DMS53 treated with DMSO at 0.1 percent for 48 hours (cell line): ENCODE measurements at regions not wholly inside any gene's neighbourhood (a gene's known extent, or its start where the extent isn't known, plus 50 kb on each side); places are given as distances from the start of the nearest gene placed in this dataset.

Source experiments
- DNase-seq: peaks from one replicate; lab custom pipeline; 2025; ENCODE audit not compliant: unreplicated experiment; lab: John Stamatoyannopoulos, UW

GRCh38 chr17:72487731-72488494 is 367.1 kb downstream of the SOX9 start:
- DNase-seq = no peak

GRCh38 chr17:72488555-72489271 is 367.9 kb downstream of the SOX9 start:
- no peak for DNase-seq

- no peak for DNase-seq
These were observed 368.4 kb downstream of the SOX9 start for GRCh38 chr17:72489272-72489641.

GRCh38 chr17:72491102-72491501 is 370.3 kb downstream of the SOX9 start:
- DNase-seq = no peak

- no peak for DNase-seq
These were observed 371.7 kb downstream of the SOX9 start for GRCh38 chr17:72492494-72492893.

GRCh38 chr17:72492941-72493340 is 372.1 kb downstream of the SOX9 start:
- no peak for DNase-seq

GRCh38 chr17:72494566-72494965 is 373.7 kb downstream of the SOX9 start:
- peak; percentile 32 for DNase-seq

GRCh38 chr17:72496461-72496860 is 375.6 kb downstream of the SOX9 start:
- DNase-seq = no peak

- no peak for DNase-seq
These were observed 377.1 kb downstream of the SOX9 start for GRCh38 chr17:72497915-72498314.

GRCh38 chr17:72498364-72499210 is 377.8 kb downstream of the SOX9 start:
- DNase-seq = no peak

GRCh38 chr17:72501404-72502370 is 380.9 kb downstream of the SOX9 start:
- no peak for DNase-seq

GRCh38 chr17:72502371-72503341 is 381.8 kb downstream of the SOX9 start:
- no peak for DNase-seq

- no peak for DNase-seq
These were observed 382.7 kb downstream of the SOX9 start for GRCh38 chr17:72503556-72503955.

- DNase-seq = no peak
These were observed 384.0 kb downstream of the SOX9 start for GRCh38 chr17:72504783-72505182.

- no peak for DNase-seq
These were observed 386.0 kb downstream of the SOX9 start for GRCh38 chr17:72506773-72507172.

- no peak for DNase-seq
These were observed 386.6 kb downstream of the SOX9 start for GRCh38 chr17:72507370-72507769.

- DNase-seq = no peak
These were observed 389.7 kb downstream of the SOX9 start for GRCh38 chr17:72510351-72511016.

- no peak for DNase-seq
These were observed 390.4 kb downstream of the SOX9 start for GRCh38 chr17:72511242-72511641.

GRCh38 chr17:72511874-72512273 is 391.1 kb downstream of the SOX9 start:
- DNase-seq = no peak
